H9 (cell line): ENCODE measurements at regions not wholly inside any gene's neighbourhood (a gene's known extent, or its start where the extent isn't known, plus 50 kb on each side); places are given as distances from the start of the nearest gene placed in this dataset.

Experiments
- DNase-seq: peaks from one replicate; pipeline ENCODE4 v3.0.0-alpha.2; 2017
- H2AFZ ChIP-seq: one replicate; pipeline ENCODE4 v1.6.1; 2013; ENCODE audit warnings: mild to moderate bottlenecking, low read length, control low read depth, moderate library complexity
- H2AK5ac ChIP-seq: 2 replicates; pipeline ENCODE4 v1.6.1; 2013; ENCODE audit warnings: low read length, control low read depth, mixed read lengths; ENCODE audit not compliant: insufficient read length
- H2BK120ac ChIP-seq: one replicate; pipeline ENCODE4 v1.6.1; 2013; ENCODE audit warnings: low read depth, mild to moderate bottlenecking, low read length, control low read depth, inconsistent platforms; ENCODE audit not compliant: poor library complexity, severe bottlenecking
- H2BK12ac ChIP-seq: 2 replicates; pipeline ENCODE4 v1.6.1; 2013; ENCODE audit warnings: low read length, control low read depth, mixed read lengths, low read depth; ENCODE audit not compliant: insufficient read length
- H2BK15ac ChIP-seq: 2 replicates; pipeline ENCODE4 v1.6.1; 2013; ENCODE audit warnings: low read depth, low read length, control low read depth
- H2BK20ac ChIP-seq: one replicate; pipeline ENCODE4 v1.6.1; 2013; ENCODE audit warnings: low read depth, mild to moderate bottlenecking, low read length, control low read depth, inconsistent platforms; ENCODE audit not compliant: poor library complexity, severe bottlenecking
- H2BK5ac ChIP-seq: 2 replicates; pipeline ENCODE4 v1.6.1; 2013; ENCODE audit warnings: low read length, control low read depth, mixed read lengths; ENCODE audit not compliant: insufficient read length
- H3K14ac ChIP-seq: 2 replicates; pipeline ENCODE4 v1.6.1; 2013; ENCODE audit warnings: low read length, control low read depth; ENCODE audit not compliant: insufficient read depth
- H3K18ac ChIP-seq: 2 replicates; pipeline ENCODE4 v1.6.1; 2013; ENCODE audit warnings: low read depth, mild to moderate bottlenecking, mixed read lengths, low read length, control low read depth; ENCODE audit not compliant: insufficient read length
- H3K23ac ChIP-seq: 2 replicates; pipeline ENCODE4 v1.6.1; 2013; ENCODE audit warnings: low read length, control low read depth, mixed read lengths, low read depth; ENCODE audit not compliant: insufficient read length
- H3K23me2 ChIP-seq: 2 replicates; pipeline ENCODE4 v1.6.1; 2013; ENCODE audit warnings: low read depth, mild to moderate bottlenecking, mixed read lengths, low read length, control low read depth; ENCODE audit not compliant: insufficient read length, poor library complexity, severe bottlenecking
- H3K27ac ChIP-seq: 2 replicates; pipeline ENCODE4 v1.5.1; 2013; ENCODE audit warnings: low read length, control low read depth, mixed read lengths, low read depth; ENCODE audit not compliant: insufficient read length
- H3K27me3 ChIP-seq: 2 replicates; pipeline ENCODE4 v1.6.1; 2013; ENCODE audit warnings: low read length, control low read depth, inconsistent platforms; ENCODE audit not compliant: insufficient read depth
- H3K4ac ChIP-seq: 2 replicates; pipeline ENCODE4 v1.6.1; 2013; ENCODE audit warnings: low read depth, mild to moderate bottlenecking, control low read depth, inconsistent platforms, low read length, moderate library complexity
- H3K4me1 ChIP-seq: 2 replicates; pipeline ENCODE4 v1.6.1; 2013; ENCODE audit warnings: low read length, control low read depth, inconsistent platforms; ENCODE audit not compliant: insufficient read depth
- H3K4me2 ChIP-seq: 2 replicates; pipeline ENCODE4 v1.6.1; 2013; ENCODE audit warnings: low read length, control low read depth, mixed read lengths; ENCODE audit not compliant: insufficient read length, insufficient read depth
- H3K56ac ChIP-seq: 2 replicates; pipeline ENCODE4 v1.6.1; 2013; ENCODE audit warnings: low read depth, mild to moderate bottlenecking, mixed read lengths, low read length, control low read depth; ENCODE audit not compliant: insufficient read length
- H3K79me1 ChIP-seq: 2 replicates; pipeline ENCODE4 v1.6.1; 2013; ENCODE audit warnings: low read depth, mild to moderate bottlenecking, moderate library complexity, low read length, control low read depth, inconsistent platforms; ENCODE audit not compliant: insufficient read depth, poor library complexity, severe bottlenecking
- H3K79me2 ChIP-seq: 2 replicates; pipeline ENCODE4 v1.6.1; 2013; ENCODE audit warnings: low read length, control low read depth, inconsistent platforms; ENCODE audit not compliant: insufficient read depth
- H3K9ac ChIP-seq: 2 replicates; pipeline ENCODE4 v1.6.1; 2013; ENCODE audit warnings: low read length, control low read depth, mixed read lengths; ENCODE audit not compliant: insufficient read length; ENCODE audit errors: extremely low read depth
- H3K9me3 ChIP-seq: one replicate; pipeline ENCODE4 v1.6.1; 2013; ENCODE audit warnings: low read depth, low read length, inconsistent platforms; ENCODE audit not compliant: control insufficient read depth
- H3T11ph ChIP-seq: one replicate; pipeline ENCODE4 v1.6.1; 2013; ENCODE audit warnings: mild to moderate bottlenecking, low read length, control low read depth, inconsistent platforms
- H4K20me1 ChIP-seq: one replicate; pipeline ENCODE4 v1.6.1; 2013; ENCODE audit not compliant: control insufficient read depth, insufficient read length, insufficient read depth
- H4K5ac ChIP-seq: 2 replicates; pipeline ENCODE4 v1.6.1; 2013; ENCODE audit warnings: low read depth, mild to moderate bottlenecking, mixed read lengths, low read length, control low read depth; ENCODE audit not compliant: insufficient read length
- H4K8ac ChIP-seq: replicated peaks from 2 replicates; pipeline ENCODE4 v1.6.1; 2013; ENCODE audit warnings: low read length, control low read depth, mixed read lengths, low read depth; ENCODE audit not compliant: insufficient read length
- H4K91ac ChIP-seq: 2 replicates; pipeline ENCODE4 v1.6.1; 2013; ENCODE audit warnings: low read depth, mild to moderate bottlenecking, moderate library complexity, mixed read lengths, low read length, control low read depth; ENCODE audit not compliant: insufficient read length
- H3K27ac Mint-ChIP-seq, 3 experiments: 2 replicates in 2 of 3; 3 replicates in 1 of 3; pipeline ENCODE4 v1.8.0; 2020 to 2021; ENCODE audit warnings: mixed read lengths in 3 of 3, mild to moderate bottlenecking in 1 of 3, moderate library complexity in 1 of 3
- H3K27me3 Mint-ChIP-seq: 2 replicates; pipeline ENCODE4 v1.8.0; 2021; ENCODE audit warnings: low read depth, mild to moderate bottlenecking, moderate library complexity, mixed read lengths
- H3K36me3 Mint-ChIP-seq, 3 experiments: 2 replicates in 2 of 3; 3 replicates in 1 of 3; pipeline ENCODE4 v1.8.0; 2020 to 2021; ENCODE audit warnings: low read depth in 3 of 3, mixed read lengths in 3 of 3; ENCODE audit not compliant: insufficient read depth in 1 of 3
- H3K4me1 Mint-ChIP-seq, 2 experiments: 2 replicates each; pipeline ENCODE4 v1.8.0; 2020; ENCODE audit warnings: mixed read lengths in 2 of 2
- H3K4me3 Mint-ChIP-seq, 2 experiments: 2 replicates in 1 of 2; 3 replicates in 1 of 2; pipeline ENCODE4 v1.8.0; 2020 to 2021; ENCODE audit warnings: mild to moderate bottlenecking in 2 of 2, mixed read lengths in 2 of 2, moderate library complexity in 1 of 2
- H3K9me3 Mint-ChIP-seq, 2 experiments: 2 replicates in 1 of 2; 3 replicates in 1 of 2; pipeline ENCODE4 v1.8.0; 2020; ENCODE audit warnings: mild to moderate bottlenecking in 2 of 2, mixed read lengths in 2 of 2, moderate library complexity in 1 of 2
- WGBS: extraction: QIAGEN DNeasy Blood & Tissue Kit; methylation state at CpG from one replicate; pipeline ENCODE4 v1.1.7; 2013; ENCODE audit warnings: missing lambda C conversion rate, low lambda C conversion rate, mixed read lengths; ENCODE audit not compliant: insufficient read length; ENCODE audit errors: extremely low coverage; 5-methylcytosine and 5-hydroxymethylcytosine counted together
- TF ChIP-seq, protein P1 (sequence below): fragments of 200-600 bp; sonication (generic); conservative IDR thresholded peaks from 3 replicates; pipeline ENCODE4 v1.8.0; 2021; ENCODE audit warnings: antibody characterized with exemption, mild to moderate bottlenecking

DNA sequence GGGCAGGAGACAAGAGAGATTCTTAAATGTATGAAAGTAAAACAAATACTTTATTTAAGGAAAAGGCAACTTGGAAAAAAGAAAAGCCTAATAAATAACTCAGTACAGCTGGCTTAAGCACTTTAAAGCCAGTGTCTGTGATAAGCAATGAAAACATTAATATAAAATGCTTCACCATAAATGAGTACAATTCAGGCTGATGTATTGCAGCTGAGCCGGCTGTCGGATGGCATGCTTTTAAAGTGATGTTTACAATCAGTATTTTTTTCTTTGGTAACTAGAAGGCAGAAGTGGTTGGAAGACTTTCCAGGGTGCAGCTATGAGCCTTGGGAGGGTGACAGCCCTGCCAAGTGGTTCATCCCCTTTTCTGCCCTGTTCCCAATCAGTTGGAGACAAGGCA, 58.7 kb upstream of the CELF4 start:
- Histone ChIP-seq H2BK12ac (no peak overlapping the region), H4K91ac (no peak overlapping the region), H2AFZ (no peak overlapping the region), H2BK20ac (no peak overlapping the region), H3K27ac (no peak overlapping the region), H3K23me2 (no peaks in the 10 kb centered on the region), H3K9me3 (no peaks in the 10 kb centered on the region), H3K79me1 (no peaks in the 10 kb centered on the region), H3K18ac (no peak overlapping the region), H3K4me1 (0 out of 2 replicates have a peak, but pooled peaks cover 3% of the 10 kb centered on the region), H3K14ac (no peak overlapping the region), H4K8ac (no peak overlapping the region), H2BK5ac (no peak overlapping the region), H3K79me2 (no peaks in the 10 kb centered on the region), H2AK5ac (no peak overlapping the region), H3K9ac (no peak overlapping the region), H3K4me2 (no peak overlapping the region), H2BK15ac (no peak overlapping the region), H3K27me3 (no peaks in the 10 kb centered on the region), H4K20me1 (no peaks in the 10 kb centered on the region), H3T11ph (no peak overlapping the region), H3K56ac (no peak overlapping the region), H3K4ac (no peak overlapping the region), H3K23ac (no peak overlapping the region), H4K5ac (no peak overlapping the region), H2BK120ac (no peak overlapping the region)
- no peaks in the 10 kb centered on the region for H3K36me3 Mint-ChIP-seq
- peaks cover 16 to 18% of the 10 kb centered on the region in 2 experiments for H3K4me1 Mint-ChIP-seq
- peaks cover 12% of the 10 kb centered on the region for H3K27me3 Mint-ChIP-seq
- DNase-seq: no peak
- no CpG with 5 or more reads among the region's 2 CpGs for WGBS
- TF ChIP-seq, protein P1, sequence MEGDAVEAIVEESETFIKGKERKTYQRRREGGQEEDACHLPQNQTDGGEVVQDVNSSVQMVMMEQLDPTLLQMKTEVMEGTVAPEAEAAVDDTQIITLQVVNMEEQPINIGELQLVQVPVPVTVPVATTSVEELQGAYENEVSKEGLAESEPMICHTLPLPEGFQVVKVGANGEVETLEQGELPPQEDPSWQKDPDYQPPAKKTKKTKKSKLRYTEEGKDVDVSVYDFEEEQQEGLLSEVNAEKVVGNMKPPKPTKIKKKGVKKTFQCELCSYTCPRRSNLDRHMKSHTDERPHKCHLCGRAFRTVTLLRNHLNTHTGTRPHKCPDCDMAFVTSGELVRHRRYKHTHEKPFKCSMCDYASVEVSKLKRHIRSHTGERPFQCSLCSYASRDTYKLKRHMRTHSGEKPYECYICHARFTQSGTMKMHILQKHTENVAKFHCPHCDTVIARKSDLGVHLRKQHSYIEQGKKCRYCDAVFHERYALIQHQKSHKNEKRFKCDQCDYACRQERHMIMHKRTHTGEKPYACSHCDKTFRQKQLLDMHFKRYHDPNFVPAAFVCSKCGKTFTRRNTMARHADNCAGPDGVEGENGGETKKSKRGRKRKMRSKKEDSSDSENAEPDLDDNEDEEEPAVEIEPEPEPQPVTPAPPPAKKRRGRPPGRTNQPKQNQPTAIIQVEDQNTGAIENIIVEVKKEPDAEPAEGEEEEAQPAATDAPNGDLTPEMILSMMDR: no peak
- H3K27ac Mint-ChIP-seq: no peak overlapping the region
- H3K9me3 Mint-ChIP-seq: peaks cover 0 to 2% of the 10 kb centered on the region in 2 experiments; a peak in 1 of 5 replicates
- no peak overlapping the region for H3K4me3 Mint-ChIP-seq
